ENCODE measurements at regions not wholly inside any gene's neighbourhood (a gene's known extent, or its start where the extent isn't known, plus 50 kb on each side); places are given as distances from the start of the nearest gene placed in this dataset.

DNA sequence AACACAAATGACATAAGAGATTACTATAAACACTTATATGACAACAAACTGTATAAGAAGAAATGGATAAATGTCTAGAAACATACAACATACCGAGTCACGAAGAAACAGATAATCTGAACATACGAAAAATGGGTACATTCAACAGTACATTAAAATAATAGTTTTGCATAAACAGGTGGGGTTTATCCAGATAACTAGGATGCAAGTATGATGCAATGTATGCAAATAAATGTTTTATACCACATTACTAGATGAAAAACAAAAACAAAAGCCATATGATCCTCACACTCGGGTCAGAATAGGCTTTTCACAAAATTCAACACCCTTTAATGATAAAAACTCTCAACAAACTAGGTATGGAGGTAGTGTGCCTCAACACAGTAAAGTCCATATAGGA is 1585.7 kb downstream of the BRINP3 start:
- no peak for DNase-seq (ENCODE audit: low read depth in 1 of 2, low spot score in 1 of 2)

DNA sequence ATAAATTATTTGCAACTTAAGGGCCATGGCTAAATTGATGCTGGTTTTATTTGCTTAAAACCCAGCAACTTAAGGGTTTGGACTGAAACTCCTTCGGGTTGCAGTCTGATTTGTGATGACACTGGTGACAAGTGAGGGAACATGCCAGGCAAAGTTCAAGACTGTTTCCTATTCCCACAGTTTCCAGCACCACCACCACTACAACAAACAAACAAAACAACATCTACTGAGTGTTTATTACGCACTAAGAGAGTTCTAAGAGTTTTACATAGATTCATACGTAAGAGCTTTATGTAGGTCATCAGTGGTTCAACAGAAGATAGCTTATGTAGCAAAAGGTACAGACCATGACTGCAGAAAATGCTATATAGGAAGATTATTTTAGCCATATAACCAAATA is 1582.1 kb downstream of the BRINP3 start:
- DNase-seq (ENCODE audit: low read depth in 1 of 2, low spot score in 1 of 2), result no peak

DNA sequence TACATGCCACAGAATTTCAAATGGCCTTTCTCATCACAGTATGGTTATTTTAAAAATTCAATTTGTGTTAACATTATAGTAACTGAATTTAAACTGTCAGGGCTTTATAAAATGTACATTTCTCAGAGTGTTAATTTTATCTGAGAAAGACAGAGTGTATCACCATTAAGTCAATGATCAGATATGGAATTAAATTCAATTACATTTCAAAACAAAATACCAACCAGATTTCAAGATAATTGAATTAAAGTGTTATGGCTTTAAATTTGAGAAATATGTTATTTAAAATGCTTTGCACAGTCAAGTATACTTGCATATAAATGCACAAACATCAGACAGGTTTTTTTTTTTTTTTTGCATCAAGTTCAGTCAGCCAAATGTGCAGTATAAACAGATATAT is 1574.4 kb downstream of the BRINP3 start:
- DNase-seq (ENCODE audit: low read depth in 1 of 2, low spot score in 1 of 2), result no peak

DNA sequence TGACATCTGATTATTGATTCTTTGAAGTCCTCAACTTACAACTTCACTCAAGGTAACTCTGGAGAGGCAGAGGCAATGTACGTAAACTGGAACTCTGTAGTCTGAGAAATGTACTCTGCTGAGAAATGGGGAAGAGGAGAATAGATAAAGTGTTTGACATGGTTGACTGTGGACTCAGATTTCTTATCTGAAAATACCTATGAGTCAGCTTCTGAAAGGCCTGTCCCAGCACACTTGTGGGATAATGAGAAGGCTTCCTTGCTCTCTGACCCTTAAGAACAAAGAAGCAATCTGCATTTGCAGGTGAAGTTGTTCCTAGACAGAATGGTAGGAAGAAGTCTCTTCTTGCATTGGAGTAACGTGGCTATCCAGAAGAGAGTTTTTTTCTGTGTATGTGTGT is 1573.5 kb downstream of the BRINP3 start:
- DNase-seq (ENCODE audit: low read depth in 1 of 2, low spot score in 1 of 2), result no peak

DNA sequence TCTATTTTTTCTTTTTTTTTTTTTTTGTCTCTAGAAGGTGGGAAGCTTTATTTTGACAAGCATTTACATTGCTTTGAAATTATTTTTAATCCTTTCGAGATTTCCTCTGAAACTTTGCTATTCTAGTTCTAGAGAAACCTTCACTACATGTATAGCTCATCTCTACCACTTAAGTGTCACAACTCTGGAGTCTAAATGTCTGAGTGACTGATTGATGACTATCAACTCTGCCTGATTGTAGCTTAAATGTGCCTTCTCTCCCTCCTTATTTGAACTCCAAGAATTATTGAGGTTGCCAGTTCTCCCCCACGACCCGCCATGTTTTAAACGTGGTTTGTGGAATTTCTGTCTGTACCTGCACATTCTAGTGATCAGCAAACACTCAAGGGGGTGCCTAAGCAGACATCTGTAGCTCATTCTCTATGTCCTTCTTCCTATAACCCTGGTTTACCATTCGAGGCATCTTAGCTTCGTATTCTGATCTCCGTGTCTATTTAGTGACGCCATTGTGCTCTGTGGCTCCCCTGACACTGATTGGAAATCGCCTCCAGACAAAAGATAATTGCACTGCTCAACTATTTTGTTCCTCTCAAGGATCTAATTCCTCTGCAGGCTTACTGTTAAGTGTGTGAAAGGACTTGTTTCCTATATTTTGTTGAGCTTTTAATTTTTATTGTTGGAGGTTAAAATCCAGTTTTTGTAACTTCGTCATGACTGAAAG is 1570.6 kb downstream of the BRINP3 start:
- DNase-seq (ENCODE audit: low read depth in 1 of 2, low spot score in 1 of 2), result no peak

- DNase-seq (ENCODE audit: low read depth in 1 of 2, low spot score in 1 of 2), result no peak
Measured at GRCh38 chr1:188930382-188930781, 1547.3 kb downstream of the BRINP3 start.

DNA sequence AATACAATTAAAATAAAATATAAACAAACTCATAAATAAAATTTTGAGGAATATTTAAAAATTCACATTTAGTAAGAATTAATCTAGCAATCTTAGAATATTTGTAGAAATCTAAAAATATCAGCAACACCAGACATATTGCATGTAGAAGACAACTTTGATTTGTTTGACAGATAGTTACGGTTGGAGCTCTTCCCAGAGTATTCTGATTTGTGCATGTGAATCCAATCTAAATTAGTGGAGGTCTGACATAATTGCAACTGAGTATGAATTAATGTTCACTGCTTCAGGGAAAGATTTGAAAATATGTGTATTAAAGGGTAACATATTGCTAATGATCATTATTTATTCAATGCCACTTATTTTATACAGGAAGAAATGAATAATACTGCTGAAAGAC is 1546.2 kb downstream of the BRINP3 start:
- DNase-seq (ENCODE audit: low read depth in 1 of 2, low spot score in 1 of 2), result no peak

- no peak for DNase-seq (ENCODE audit: low read depth in 1 of 2, low spot score in 1 of 2)
Measured at GRCh38 chr1:188937965-188938551, 1539.6 kb downstream of the BRINP3 start.

- no peak for DNase-seq (ENCODE audit: low read depth in 1 of 2, low spot score in 1 of 2)
Measured at GRCh38 chr1:188941986-188942385, 1535.7 kb downstream of the BRINP3 start.

GRCh38 chr1:188949701-188950100 is 1528.0 kb downstream of the BRINP3 start:
- DNase-seq (ENCODE audit: low read depth in 1 of 2, low spot score in 1 of 2), result no peak

GRCh38 chr1:188958461-188959115 is 1519.1 kb downstream of the BRINP3 start:
- DNase-seq (ENCODE audit: low read depth in 1 of 2, low spot score in 1 of 2), result no peak

GRCh38 chr1:188986745-188987417 is 1490.8 kb downstream of the BRINP3 start:
- no peak for DNase-seq (ENCODE audit: low read depth in 1 of 2, low spot score in 1 of 2)

- no peak for DNase-seq (ENCODE audit: low read depth in 1 of 2, low spot score in 1 of 2)
Measured at GRCh38 chr1:188988589-188988988, 1489.1 kb downstream of the BRINP3 start.

DNA sequence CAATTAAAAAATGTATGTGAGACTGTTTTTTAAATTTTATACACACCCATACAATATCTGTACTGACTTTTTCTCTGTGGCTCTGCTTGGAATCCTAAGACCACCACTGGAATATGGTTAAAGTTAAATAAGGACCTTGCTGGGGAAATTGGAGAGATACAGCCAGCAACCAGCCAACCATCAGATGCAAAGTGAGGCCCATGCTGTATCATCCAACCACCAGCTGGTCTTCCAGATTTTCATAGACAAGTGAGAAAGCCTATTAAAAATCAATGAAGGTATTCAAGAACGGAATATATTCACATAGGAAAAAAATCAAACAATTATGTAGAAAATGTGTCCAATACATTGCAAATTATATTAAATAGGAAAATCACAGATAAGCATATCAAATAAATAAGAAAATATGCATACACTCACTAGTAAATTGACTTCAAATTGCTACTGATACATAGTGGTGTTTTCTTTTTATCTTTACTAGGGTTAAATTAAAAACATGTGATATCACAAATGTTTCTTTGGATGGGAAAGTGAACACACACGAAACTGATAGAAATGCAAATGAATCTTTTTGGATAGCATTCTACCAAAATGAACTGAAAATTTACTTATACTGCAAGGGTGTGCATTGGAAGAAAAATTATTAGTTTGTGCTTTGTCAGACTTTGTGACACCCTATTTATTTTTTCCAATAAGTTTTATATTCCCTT is 1486.3 kb downstream of the BRINP3 start:
- DNase-seq (ENCODE audit: low read depth in 1 of 2, low spot score in 1 of 2), result no peak

DNA sequence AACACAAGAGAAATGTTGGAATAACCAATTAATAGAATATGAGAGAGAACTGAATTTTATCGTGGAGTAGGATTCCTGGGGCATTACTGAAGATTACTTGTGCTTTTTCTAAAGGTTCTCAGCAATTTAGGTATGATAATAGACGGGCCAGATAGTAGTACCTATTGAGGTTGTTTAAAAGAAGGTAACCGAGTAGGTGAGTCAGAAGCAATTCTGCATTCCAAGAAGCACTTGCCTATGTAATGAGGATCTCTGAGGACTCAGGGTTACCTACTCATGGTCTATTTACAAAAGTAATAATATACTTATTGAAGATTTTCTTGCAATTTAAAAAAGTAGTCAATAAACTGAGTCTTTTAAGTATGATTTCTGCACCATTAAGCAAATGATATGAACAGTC is 1469.8 kb downstream of the BRINP3 start:
- DNase-seq (ENCODE audit: low read depth in 1 of 2, low spot score in 1 of 2), result no peak

GRCh38 chr1:189021577-189021976 is 1456.1 kb downstream of the BRINP3 start:
- DNase-seq (ENCODE audit: low read depth in 1 of 2, low spot score in 1 of 2), result no peak

DNA sequence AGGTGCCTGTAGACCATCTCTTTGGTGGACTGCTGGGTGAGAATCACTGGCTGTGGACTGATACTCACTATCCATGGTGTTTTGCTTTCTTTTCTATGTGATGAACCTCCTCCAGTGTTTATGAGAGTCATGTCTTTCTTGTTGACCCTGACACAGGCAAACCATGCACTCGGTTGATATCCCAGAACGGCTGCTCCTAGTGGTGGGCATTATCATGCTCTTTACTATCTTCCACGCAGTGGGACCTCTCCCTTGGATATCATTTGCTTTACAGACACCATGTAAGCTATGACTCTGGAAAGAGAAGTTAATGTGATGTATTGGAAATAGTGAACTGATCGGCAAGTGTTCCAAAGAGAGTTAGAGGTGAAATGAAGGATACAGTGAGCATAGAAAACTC is 1455.6 kb downstream of the BRINP3 start:
- DNase-seq (ENCODE audit: low read depth in 1 of 2, low spot score in 1 of 2), result no peak

DNA sequence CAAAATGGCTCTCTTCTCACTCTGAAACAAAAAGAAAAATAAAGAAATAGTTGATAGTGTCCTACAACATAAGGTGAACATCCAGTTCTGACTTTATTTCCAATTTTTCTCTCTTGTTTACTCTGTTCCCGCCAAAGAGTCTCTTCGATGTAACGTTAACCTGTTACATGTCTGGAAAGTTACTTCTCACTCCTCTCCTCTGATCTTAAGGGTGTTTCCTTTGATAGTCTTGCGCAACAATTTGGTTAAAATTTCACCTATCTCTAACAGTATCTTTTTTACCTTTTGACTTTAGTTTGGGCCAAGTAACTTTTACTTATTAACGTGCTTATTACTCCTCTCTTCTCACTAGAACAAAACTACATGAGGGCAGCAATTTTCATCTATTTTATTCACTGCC is 1450.2 kb downstream of the BRINP3 start:
- no peak for DNase-seq (ENCODE audit: low read depth in 1 of 2, low spot score in 1 of 2)

- no peak for DNase-seq (ENCODE audit: low read depth in 1 of 2, low spot score in 1 of 2)
Measured at GRCh38 chr1:189033169-189033568, 1444.5 kb downstream of the BRINP3 start.

- no peak for DNase-seq (ENCODE audit: low read depth in 1 of 2, low spot score in 1 of 2)
Measured at GRCh38 chr1:189036628-189037027, 1441.0 kb downstream of the BRINP3 start.

- no peak for DNase-seq (ENCODE audit: low read depth in 1 of 2, low spot score in 1 of 2)
Measured at GRCh38 chr1:189046127-189046526, 1431.5 kb downstream of the BRINP3 start.

All from activated CD4-positive, alpha-beta T cell treated with anti-CD3 and anti-CD28 coated beads, Interleukin-2, amount 50 U/mL, for 24 hours (primary cell).